SK-N-MC (cell line): ENCODE measurements at regions not wholly inside any gene's neighbourhood (a gene's known extent, or its start where the extent isn't known, plus 50 kb on each side); places are given as distances from the start of the nearest gene placed in this dataset.

Experiments
- EZH2 ChIP-seq: fragments of 200-600 bp; sonication (generic); IDR thresholded peaks from one replicate; pipeline ENCODE4 v1.6.1; 2017; ENCODE audit warnings: antibody characterized with exemption
- POLR2AphosphoS5 ChIP-seq: IDR thresholded peaks from 2 replicates; pipeline ENCODE4 v1.6.1; 2012; ENCODE audit warnings: mild to moderate bottlenecking, low read depth, low read length, borderline replicate concordance

GRCh38 chr17:31674305-31674704 is 184.7 kb downstream of the COPRS start:
- no peak for TF ChIP-seq POLR2AphosphoS5
- TF ChIP-seq EZH2, result no peak
